Gastroesophageal sphincter (tissue), 3 donors: ENCODE measurements at regions not wholly inside any gene's neighbourhood (a gene's known extent, or its start where the extent isn't known, plus 50 kb on each side); places are given as distances from the start of the nearest gene placed in this dataset.

Source experiments
- POLR2A ChIP-seq, 2 donors: fragments of 450-650 bp; IDR thresholded peaks; one replicate each; pipeline ENCODE4 v1.6.1; 2017; ENCODE audit warnings: antibody characterized with exemption in 2 of 2, mild to moderate bottlenecking in 2 of 2, moderate library complexity in 1 of 2
- TF ChIP-seq, protein P1 (sequence below), 4 experiments: fragments of 200-600 bp in 2 of 4; fragments of 450-650 bp in 2 of 4; sonication (generic) in 1 of 4; IDR thresholded peaks; one replicate each; pipeline ENCODE4 v1.5.1; 2017 to 2019; ENCODE audit warnings: antibody characterized with exemption in 4 of 4, mild to moderate bottlenecking in 2 of 4, moderate library complexity in 2 of 4

DNA sequence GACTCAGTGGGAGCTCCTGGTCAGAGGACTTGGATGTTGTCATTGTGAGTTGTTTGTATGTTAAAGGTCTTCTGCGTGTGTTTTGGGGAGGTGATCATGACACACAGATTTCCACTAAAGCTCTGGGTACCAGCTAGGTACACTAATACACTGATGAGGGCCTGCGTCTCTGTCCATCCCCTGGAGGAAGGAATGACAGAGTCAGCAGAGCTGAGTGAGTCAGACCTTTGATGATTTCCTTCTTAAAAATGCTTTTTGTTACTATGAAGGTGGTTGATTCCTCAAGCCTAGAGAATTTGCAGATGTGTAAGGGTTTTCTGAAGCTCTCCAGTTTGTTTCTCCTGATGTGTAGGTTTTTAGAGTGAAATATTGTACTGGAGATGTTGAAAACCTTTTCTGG, 424.1 kb upstream of the TPM1 start:
- TF ChIP-seq, protein P1, sequence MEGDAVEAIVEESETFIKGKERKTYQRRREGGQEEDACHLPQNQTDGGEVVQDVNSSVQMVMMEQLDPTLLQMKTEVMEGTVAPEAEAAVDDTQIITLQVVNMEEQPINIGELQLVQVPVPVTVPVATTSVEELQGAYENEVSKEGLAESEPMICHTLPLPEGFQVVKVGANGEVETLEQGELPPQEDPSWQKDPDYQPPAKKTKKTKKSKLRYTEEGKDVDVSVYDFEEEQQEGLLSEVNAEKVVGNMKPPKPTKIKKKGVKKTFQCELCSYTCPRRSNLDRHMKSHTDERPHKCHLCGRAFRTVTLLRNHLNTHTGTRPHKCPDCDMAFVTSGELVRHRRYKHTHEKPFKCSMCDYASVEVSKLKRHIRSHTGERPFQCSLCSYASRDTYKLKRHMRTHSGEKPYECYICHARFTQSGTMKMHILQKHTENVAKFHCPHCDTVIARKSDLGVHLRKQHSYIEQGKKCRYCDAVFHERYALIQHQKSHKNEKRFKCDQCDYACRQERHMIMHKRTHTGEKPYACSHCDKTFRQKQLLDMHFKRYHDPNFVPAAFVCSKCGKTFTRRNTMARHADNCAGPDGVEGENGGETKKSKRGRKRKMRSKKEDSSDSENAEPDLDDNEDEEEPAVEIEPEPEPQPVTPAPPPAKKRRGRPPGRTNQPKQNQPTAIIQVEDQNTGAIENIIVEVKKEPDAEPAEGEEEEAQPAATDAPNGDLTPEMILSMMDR (IDR thresholded peaks at IDR 0.05), result no peak
- TF ChIP-seq POLR2A (IDR thresholded peaks at IDR 0.05), result no peak
